H9 (cell line): ENCODE measurements at regions not wholly inside any gene's neighbourhood (a gene's known extent, or its start where the extent isn't known, plus 50 kb on each side); places are given as distances from the start of the nearest gene placed in this dataset.

Experiments
- DNase-seq: peaks from one replicate; pipeline ENCODE4 v3.0.0-alpha.2; 2017
- H2AFZ ChIP-seq: one replicate; pipeline ENCODE4 v1.6.1; 2013; ENCODE audit warnings: mild to moderate bottlenecking, low read length, control low read depth, moderate library complexity
- H2AK5ac ChIP-seq: 2 replicates; pipeline ENCODE4 v1.6.1; 2013; ENCODE audit warnings: low read length, control low read depth, mixed read lengths; ENCODE audit not compliant: insufficient read length
- H2BK120ac ChIP-seq: one replicate; pipeline ENCODE4 v1.6.1; 2013; ENCODE audit warnings: low read depth, mild to moderate bottlenecking, low read length, control low read depth, inconsistent platforms; ENCODE audit not compliant: poor library complexity, severe bottlenecking
- H2BK12ac ChIP-seq: 2 replicates; pipeline ENCODE4 v1.6.1; 2013; ENCODE audit warnings: low read length, control low read depth, mixed read lengths, low read depth; ENCODE audit not compliant: insufficient read length
- H2BK15ac ChIP-seq: 2 replicates; pipeline ENCODE4 v1.6.1; 2013; ENCODE audit warnings: low read depth, low read length, control low read depth
- H2BK20ac ChIP-seq: one replicate; pipeline ENCODE4 v1.6.1; 2013; ENCODE audit warnings: low read depth, mild to moderate bottlenecking, low read length, control low read depth, inconsistent platforms; ENCODE audit not compliant: poor library complexity, severe bottlenecking
- H2BK5ac ChIP-seq: 2 replicates; pipeline ENCODE4 v1.6.1; 2013; ENCODE audit warnings: low read length, control low read depth, mixed read lengths; ENCODE audit not compliant: insufficient read length
- H3K14ac ChIP-seq: 2 replicates; pipeline ENCODE4 v1.6.1; 2013; ENCODE audit warnings: low read length, control low read depth; ENCODE audit not compliant: insufficient read depth
- H3K18ac ChIP-seq: 2 replicates; pipeline ENCODE4 v1.6.1; 2013; ENCODE audit warnings: low read depth, mild to moderate bottlenecking, mixed read lengths, low read length, control low read depth; ENCODE audit not compliant: insufficient read length
- H3K23ac ChIP-seq: 2 replicates; pipeline ENCODE4 v1.6.1; 2013; ENCODE audit warnings: low read length, control low read depth, mixed read lengths, low read depth; ENCODE audit not compliant: insufficient read length
- H3K23me2 ChIP-seq: 2 replicates; pipeline ENCODE4 v1.6.1; 2013; ENCODE audit warnings: low read depth, mild to moderate bottlenecking, mixed read lengths, low read length, control low read depth; ENCODE audit not compliant: insufficient read length, poor library complexity, severe bottlenecking
- H3K27ac ChIP-seq: 2 replicates; pipeline ENCODE4 v1.5.1; 2013; ENCODE audit warnings: low read length, control low read depth, mixed read lengths, low read depth; ENCODE audit not compliant: insufficient read length
- H3K27me3 ChIP-seq: 2 replicates; pipeline ENCODE4 v1.6.1; 2013; ENCODE audit warnings: low read length, control low read depth, inconsistent platforms; ENCODE audit not compliant: insufficient read depth
- H3K4ac ChIP-seq: 2 replicates; pipeline ENCODE4 v1.6.1; 2013; ENCODE audit warnings: low read depth, mild to moderate bottlenecking, control low read depth, inconsistent platforms, low read length, moderate library complexity
- H3K4me1 ChIP-seq: 2 replicates; pipeline ENCODE4 v1.6.1; 2013; ENCODE audit warnings: low read length, control low read depth, inconsistent platforms; ENCODE audit not compliant: insufficient read depth
- H3K4me2 ChIP-seq: 2 replicates; pipeline ENCODE4 v1.6.1; 2013; ENCODE audit warnings: low read length, control low read depth, mixed read lengths; ENCODE audit not compliant: insufficient read length, insufficient read depth
- H3K56ac ChIP-seq: 2 replicates; pipeline ENCODE4 v1.6.1; 2013; ENCODE audit warnings: low read depth, mild to moderate bottlenecking, mixed read lengths, low read length, control low read depth; ENCODE audit not compliant: insufficient read length
- H3K79me1 ChIP-seq: 2 replicates; pipeline ENCODE4 v1.6.1; 2013; ENCODE audit warnings: low read depth, mild to moderate bottlenecking, moderate library complexity, low read length, control low read depth, inconsistent platforms; ENCODE audit not compliant: insufficient read depth, poor library complexity, severe bottlenecking
- H3K79me2 ChIP-seq: 2 replicates; pipeline ENCODE4 v1.6.1; 2013; ENCODE audit warnings: low read length, control low read depth, inconsistent platforms; ENCODE audit not compliant: insufficient read depth
- H3K9ac ChIP-seq: 2 replicates; pipeline ENCODE4 v1.6.1; 2013; ENCODE audit warnings: low read length, control low read depth, mixed read lengths; ENCODE audit not compliant: insufficient read length; ENCODE audit errors: extremely low read depth
- H3K9me3 ChIP-seq: one replicate; pipeline ENCODE4 v1.6.1; 2013; ENCODE audit warnings: low read depth, low read length, inconsistent platforms; ENCODE audit not compliant: control insufficient read depth
- H3T11ph ChIP-seq: one replicate; pipeline ENCODE4 v1.6.1; 2013; ENCODE audit warnings: mild to moderate bottlenecking, low read length, control low read depth, inconsistent platforms
- H4K20me1 ChIP-seq: one replicate; pipeline ENCODE4 v1.6.1; 2013; ENCODE audit not compliant: control insufficient read depth, insufficient read length, insufficient read depth
- H4K5ac ChIP-seq: 2 replicates; pipeline ENCODE4 v1.6.1; 2013; ENCODE audit warnings: low read depth, mild to moderate bottlenecking, mixed read lengths, low read length, control low read depth; ENCODE audit not compliant: insufficient read length
- H4K8ac ChIP-seq: replicated peaks from 2 replicates; pipeline ENCODE4 v1.6.1; 2013; ENCODE audit warnings: low read length, control low read depth, mixed read lengths, low read depth; ENCODE audit not compliant: insufficient read length
- H4K91ac ChIP-seq: 2 replicates; pipeline ENCODE4 v1.6.1; 2013; ENCODE audit warnings: low read depth, mild to moderate bottlenecking, moderate library complexity, mixed read lengths, low read length, control low read depth; ENCODE audit not compliant: insufficient read length
- H3K27ac Mint-ChIP-seq, 3 experiments: 2 replicates in 2 of 3; 3 replicates in 1 of 3; pipeline ENCODE4 v1.8.0; 2020 to 2021; ENCODE audit warnings: mixed read lengths in 3 of 3, mild to moderate bottlenecking in 1 of 3, moderate library complexity in 1 of 3
- H3K27me3 Mint-ChIP-seq: 2 replicates; pipeline ENCODE4 v1.8.0; 2021; ENCODE audit warnings: low read depth, mild to moderate bottlenecking, moderate library complexity, mixed read lengths
- H3K36me3 Mint-ChIP-seq, 3 experiments: 2 replicates in 2 of 3; 3 replicates in 1 of 3; pipeline ENCODE4 v1.8.0; 2020 to 2021; ENCODE audit warnings: low read depth in 3 of 3, mixed read lengths in 3 of 3; ENCODE audit not compliant: insufficient read depth in 1 of 3
- H3K4me1 Mint-ChIP-seq, 2 experiments: 2 replicates each; pipeline ENCODE4 v1.8.0; 2020; ENCODE audit warnings: mixed read lengths in 2 of 2
- H3K4me3 Mint-ChIP-seq, 2 experiments: 2 replicates in 1 of 2; 3 replicates in 1 of 2; pipeline ENCODE4 v1.8.0; 2020 to 2021; ENCODE audit warnings: mild to moderate bottlenecking in 2 of 2, mixed read lengths in 2 of 2, moderate library complexity in 1 of 2
- H3K9me3 Mint-ChIP-seq, 2 experiments: 2 replicates in 1 of 2; 3 replicates in 1 of 2; pipeline ENCODE4 v1.8.0; 2020; ENCODE audit warnings: mild to moderate bottlenecking in 2 of 2, mixed read lengths in 2 of 2, moderate library complexity in 1 of 2
- CTCF ChIP-seq: fragments of 200-600 bp; sonication (generic); conservative IDR thresholded peaks from 3 replicates; pipeline ENCODE4 v1.8.0; 2021; ENCODE audit warnings: antibody characterized with exemption, mild to moderate bottlenecking
- WGBS: extraction: QIAGEN DNeasy Blood & Tissue Kit; methylation state at CpG from one replicate; pipeline ENCODE4 v1.1.7; 2013; ENCODE audit warnings: missing lambda C conversion rate, low lambda C conversion rate, mixed read lengths; ENCODE audit not compliant: insufficient read length; ENCODE audit errors: extremely low coverage; 5-methylcytosine and 5-hydroxymethylcytosine counted together

- Mint-ChIP-seq H3K27me3 (no peaks in the 10 kb centered on the region; the same call in 1 of the 2 replicates), H3K4me1 (peaks cover 3 to 8% of the 10 kb centered on the region in 2 experiments), H3K4me3 (no peak overlapping the region), H3K9me3 (no peaks in the 10 kb centered on the region; a peak in 1 of 5 replicates), H3K36me3 (no peaks in the 10 kb centered on the region), H3K27ac (no peak overlapping the region)
- no peak overlapping the region for H2BK12ac ChIP-seq
- no peak overlapping the region for H3K23ac ChIP-seq
- no peak overlapping the region for H3K9ac ChIP-seq
- H3K23me2 ChIP-seq: no peaks in the 10 kb centered on the region
- H3K79me1 ChIP-seq: no peaks in the 10 kb centered on the region
- no peak overlapping the region for H2BK5ac ChIP-seq
- DNase-seq: no peak
- H3K18ac ChIP-seq: no peak overlapping the region
- no peak overlapping the region for H2AK5ac ChIP-seq
- H3K79me2 ChIP-seq: no peaks in the 10 kb centered on the region
- no peak overlapping the region for H4K8ac ChIP-seq
- no peak overlapping the region for H2BK15ac ChIP-seq
- no peak overlapping the region for H3K27ac ChIP-seq
- no peak overlapping the region for H4K5ac ChIP-seq
- no peak overlapping the region for H3K4ac ChIP-seq
- no peak overlapping the region for H4K91ac ChIP-seq
- H3K14ac ChIP-seq: no peak overlapping the region; the same call in 1 of the 2 replicates
- H3K4me2 ChIP-seq: no peak overlapping the region
- H2AFZ ChIP-seq: no peak overlapping the region
- no peaks in the 10 kb centered on the region for H3K4me1 ChIP-seq
- WGBS: no CpG with 5 or more reads among the region's 6 CpGs
- no peaks in the 10 kb centered on the region for H3K9me3 ChIP-seq
- TF ChIP-seq CTCF: no peak
- no peak overlapping the region for H3K56ac ChIP-seq
- no peak overlapping the region for H2BK120ac ChIP-seq
- no peaks in the 10 kb centered on the region for H4K20me1 ChIP-seq
- no peak overlapping the region for H3T11ph ChIP-seq
- H2BK20ac ChIP-seq: no peak overlapping the region
- no peaks in the 10 kb centered on the region for H3K27me3 ChIP-seq
Observed at GRCh38 chr20:24752612-24753011, 196.5 kb upstream of the CST7 start.
